ENCODE measurements at regions not wholly inside any gene's neighbourhood (a gene's known extent, or its start where the extent isn't known, plus 50 kb on each side); places are given as distances from the start of the nearest gene placed in this dataset.

GRCh38 chr14:84523746-84524145, 1006.2 kb upstream of the FLRT2 start:
- TF ChIP-seq CTCF (IDR thresholded peaks at IDR 0.05; ENCODE audit: insufficient read depth, low read length) (no peak), GABPA (IDR thresholded peaks at IDR 0.05; ENCODE audit: low read depth) (no peak), REST (IDR thresholded peaks at IDR 0.05; ENCODE audit: insufficient replicate concordance, low read depth) (no peak), POLR2AphosphoS5 (IDR thresholded peaks at IDR 0.05; ENCODE audit: low read depth) (no peak)
